CD4-positive, alpha-beta T cell (primary cell): ENCODE measurements at regions not wholly inside any gene's neighbourhood (a gene's known extent, or its start where the extent isn't known, plus 50 kb on each side); places are given as distances from the start of the nearest gene placed in this dataset.

Experiments
- ATAC-seq: fragments of 200-7000 bp; cut with Tn5 transposase; one replicate; pipeline ENCODE4 v1.10.0; 2022; ENCODE audit warnings: mild to moderate bottlenecking; ENCODE audit not compliant: poor library complexity
- CTCF ChIA-PET: fragments of 350-600 bp; sonication (Branson Sonifier 250); formaldehyde crosslinking; loops from one replicate; lab custom pipeline; 2021; ENCODE audit warnings: antibody characterized with exemption, inconsistent platforms; lab: Charles Lee
- POLR2A ChIA-PET: fragments of 350-600 bp; sonication (Branson Sonifier 250); formaldehyde crosslinking; loops from one replicate; lab custom pipeline; 2021; ENCODE audit warnings: antibody characterized with exemption, inconsistent platforms; lab: Charles Lee
- DNase-seq, 14 experiments: peaks; one replicate each; pipeline ENCODE4 v3.0.0-alpha.2; 2013 to 2020; ENCODE audit warnings: mixed read lengths in 2 of 14
- H3K27ac ChIP-seq, 2 donors: one replicate each; pipeline versions ENCODE4 v1.5.1 to v1.7.0; 2013; ENCODE audit warnings: low read length in 2 of 2, low read depth in 1 of 2, mild to moderate bottlenecking in 1 of 2
- H3K27me3 ChIP-seq, 2 experiments: 1 replicate in 1 of 2; 2 replicates in 1 of 2; pipeline versions ENCODE4 v1.6.1 to v1.7.0; 2013; ENCODE audit warnings: low read length in 2 of 2, control low read depth in 1 of 2, mild to moderate bottlenecking in 1 of 2, moderate library complexity in 1 of 2; ENCODE audit not compliant: insufficient read depth in 2 of 2, control insufficient read depth in 1 of 2
- H3K36me3 ChIP-seq: one replicate; pipeline ENCODE4 v1.6.1; 2013; ENCODE audit warnings: low read length, control low read depth; ENCODE audit not compliant: insufficient read depth
- H3K4me1 ChIP-seq: one replicate; pipeline ENCODE4 v1.6.1; 2013; ENCODE audit warnings: low read length, control low read depth; ENCODE audit not compliant: insufficient read depth
- H3K4me3 ChIP-seq: one replicate; pipeline ENCODE4 v1.5.1; 2013; ENCODE audit warnings: mild to moderate bottlenecking, low read length, moderate library complexity
- H3K9me3 ChIP-seq, 2 experiments: 1 replicate in 1 of 2; 2 replicates in 1 of 2; pipeline versions ENCODE4 v1.6.1 to v1.7.0; 2013; ENCODE audit warnings: low read length in 2 of 2, mild to moderate bottlenecking in 2 of 2, control low read depth in 1 of 2, moderate library complexity in 1 of 2; ENCODE audit not compliant: control insufficient read depth in 1 of 2, insufficient read depth in 1 of 2
- H3K27ac Mint-ChIP-seq: one replicate; pipeline ENCODE4 v1.8.0; 2020; ENCODE audit warnings: mixed read lengths
- H3K27me3 Mint-ChIP-seq: one replicate; pipeline ENCODE4 v1.8.0; 2021; ENCODE audit warnings: mixed read lengths
- H3K36me3 Mint-ChIP-seq: one replicate; pipeline ENCODE4 v1.8.0; 2021; ENCODE audit warnings: low read depth, mixed read lengths
- H3K4me1 Mint-ChIP-seq: one replicate; pipeline ENCODE4 v1.8.0; 2021; ENCODE audit warnings: low read depth, mixed read lengths
- H3K4me3 Mint-ChIP-seq: one replicate; pipeline ENCODE4 v1.8.0; 2020; ENCODE audit warnings: mild to moderate bottlenecking, mixed read lengths
- H3K9me3 Mint-ChIP-seq: one replicate; pipeline ENCODE4 v1.8.0; 2020; ENCODE audit warnings: mixed read lengths
- CTCF ChIP-seq: fragments of 200-600 bp; IDR thresholded peaks from one replicate; pipeline ENCODE4 v1.8.0; 2022; ENCODE audit warnings: antibody characterized with exemption, mild to moderate bottlenecking
- intact Hi-C, 2 experiments: fragments of 100-400 bp; cut with DNase I in 1 of 2; cut with micrococcal nuclease in 1 of 2; formaldehyde crosslinking; loops; one replicate each; pipeline versions ENCODE4 v1.15.1 to v1.9.0; 2023 to 2025; cut with DNase I, micrococcal nuclease

DNA sequence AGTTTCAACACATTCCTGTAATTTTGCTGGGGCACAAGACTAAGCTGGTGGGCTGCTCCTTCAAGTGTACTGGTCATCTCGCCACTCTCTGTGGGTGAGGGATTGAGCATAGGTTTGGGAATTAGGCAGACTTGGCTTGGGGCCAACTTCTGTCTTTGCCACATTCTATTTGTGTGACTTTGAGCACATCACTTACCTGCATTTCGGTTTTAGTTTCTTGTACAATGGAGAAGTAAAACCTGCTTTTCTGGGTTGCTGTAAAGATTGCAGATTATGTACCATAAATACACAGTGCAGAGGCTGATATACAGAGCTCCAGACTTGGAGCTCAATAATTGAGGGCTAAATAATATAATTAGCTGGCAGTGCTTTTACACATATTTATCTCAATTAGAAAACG is 162.1 kb downstream of the C3orf38 start:
- no peak for DNase-seq

DNA sequence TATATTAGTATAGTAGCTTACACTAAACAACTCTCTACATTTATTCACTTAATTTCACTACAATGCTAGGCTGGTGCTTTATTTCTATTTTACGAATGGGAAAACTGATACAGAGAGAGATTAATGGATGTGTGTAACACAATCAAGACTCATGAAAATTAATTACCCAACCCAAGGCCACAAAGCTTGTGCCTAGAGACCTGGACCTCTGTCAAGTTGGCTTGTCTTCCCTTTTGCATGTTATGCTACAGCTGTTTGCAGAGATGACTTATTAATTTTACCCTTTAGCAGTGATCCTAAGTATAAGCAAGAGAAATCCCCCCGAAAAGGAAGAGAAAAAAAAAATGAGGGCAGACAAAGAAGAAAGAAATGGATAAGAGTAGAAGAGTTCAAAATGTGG is 162.5 kb downstream of the C3orf38 start:
- Mint-ChIP-seq H3K4me3 (no peak overlapping the region), H3K27me3 (no peaks in the 10 kb centered on the region)

More for the DNA sequence above, 162.1 kb downstream of the C3orf38 start:
- POLR2A ChIA-PET = no interaction called here
- H3K27me3 ChIP-seq = no peaks in the 10 kb centered on the region
- Mint-ChIP-seq H3K27me3 (no peaks in the 10 kb centered on the region), H3K4me3 (no peak overlapping the region), H3K9me3 (no peaks in the 10 kb centered on the region), H3K4me1 (no peaks in the 10 kb centered on the region), H3K36me3 (no peaks in the 10 kb centered on the region), H3K27ac (no peak overlapping the region)
- no peak for ATAC-seq
- no peaks in the 10 kb centered on the region for H3K4me1 ChIP-seq
- no peak for TF ChIP-seq CTCF
- intact Hi-C loops = no loop called here
- CTCF ChIA-PET = no interaction called here
- no peaks in the 10 kb centered on the region for H3K36me3 ChIP-seq
- H3K9me3 ChIP-seq = no peaks in the 10 kb centered on the region
- H3K4me3 ChIP-seq = no peak overlapping the region
- H3K27ac ChIP-seq = no peak overlapping the region

DNA sequence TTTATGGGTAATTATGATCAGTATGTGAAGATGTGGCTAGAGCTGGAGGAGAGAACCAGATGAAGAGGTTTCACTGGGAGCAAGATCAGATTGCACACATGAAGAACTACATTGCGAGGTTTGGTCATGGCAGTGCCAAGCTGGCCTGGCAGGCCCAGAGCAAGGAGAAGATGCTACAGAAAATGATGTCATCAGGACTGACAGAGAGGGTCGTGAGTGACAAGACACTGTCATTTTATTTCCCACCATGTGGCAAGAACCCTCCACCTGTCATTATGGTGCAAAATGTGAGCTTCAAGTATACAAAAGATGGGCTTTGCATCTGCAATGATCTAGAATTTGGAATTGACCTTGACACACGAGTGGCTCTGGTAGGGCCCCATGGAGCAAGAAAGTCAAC is 168.3 kb downstream of the C3orf38 start:
- Mint-ChIP-seq H3K27me3 (no peaks in the 10 kb centered on the region), H3K27ac (no peak overlapping the region), H3K4me3 (no peak overlapping the region), H3K9me3 (no peaks in the 10 kb centered on the region), H3K4me1 (no peaks in the 10 kb centered on the region), H3K36me3 (no peaks in the 10 kb centered on the region)
- ATAC-seq = no peak
- H3K27ac ChIP-seq = no peak overlapping the region
- CTCF ChIA-PET = interaction anchor here (1.5 kb wide), 1 partner anchor 14 kb away, joined by 5 read pairs; no protein-coding TSS in a partner anchor
- H3K4me3 ChIP-seq = no peak overlapping the region
- H3K27me3 ChIP-seq = no peaks in the 10 kb centered on the region
- POLR2A ChIA-PET = no interaction called here
- no peaks in the 10 kb centered on the region for H3K4me1 ChIP-seq
- H3K36me3 ChIP-seq = no peaks in the 10 kb centered on the region
- intact Hi-C loops = no loop called here
- DNase-seq = no peak
- H3K9me3 ChIP-seq = peaks cover 0 to 13% of the 10 kb centered on the region in 2 experiments
- TF ChIP-seq CTCF = no peak

More for the DNA sequence above, 162.5 kb downstream of the C3orf38 start:
- Histone ChIP-seq H3K4me1 (no peaks in the 10 kb centered on the region), H3K9me3 (no peaks in the 10 kb centered on the region), H3K36me3 (no peaks in the 10 kb centered on the region), H3K4me3 (no peak overlapping the region), H3K27me3 (no peaks in the 10 kb centered on the region), H3K27ac (no peak overlapping the region)
- H3K4me1 Mint-ChIP-seq = no peaks in the 10 kb centered on the region
- DNase-seq = no peak
- no peaks in the 10 kb centered on the region for H3K36me3 Mint-ChIP-seq
- ATAC-seq = no peak
- intact Hi-C loops = no loop called here
- H3K27ac Mint-ChIP-seq = no peak overlapping the region
- ChIA-PET CTCF (no interaction called here), POLR2A (no interaction called here)
- no peaks in the 10 kb centered on the region for H3K9me3 Mint-ChIP-seq
- TF ChIP-seq CTCF = no peak
